ENCODE measurements at regions not wholly inside any gene's neighbourhood (a gene's known extent, or its start where the extent isn't known, plus 50 kb on each side); places are given as distances from the start of the nearest gene placed in this dataset.

DNA sequence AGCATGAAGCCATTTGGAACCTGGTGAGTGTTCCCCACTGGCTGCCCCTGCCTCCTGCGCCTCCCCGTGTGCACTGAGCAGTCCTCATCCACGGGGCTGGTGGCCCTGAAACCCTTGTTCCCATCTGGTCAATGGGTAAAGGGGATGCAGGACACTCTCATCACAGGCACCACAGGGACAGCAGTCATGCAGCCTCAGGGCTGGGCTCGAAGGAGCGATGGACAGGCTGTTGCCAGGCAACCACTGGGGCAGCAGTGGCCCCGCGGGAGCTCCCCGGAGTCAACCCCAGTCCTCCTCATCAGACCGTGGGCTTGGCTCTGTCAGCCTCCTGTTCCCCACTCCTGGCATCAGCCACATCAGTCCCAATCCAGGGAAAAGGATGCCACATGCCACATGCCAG, 509.5 kb downstream of the EIPR1 start:
- no peak overlapping the region for H3K4me3 Mint-ChIP-seq (ENCODE audit: unreplicated experiment)
- H3K36me3 Mint-ChIP-seq (ENCODE audit: insufficient read depth, unreplicated experiment) = peaks cover 2% of the 10 kb centered on the region
- H3K27ac Mint-ChIP-seq (ENCODE audit: unreplicated experiment) = no peak overlapping the region
- no peaks in the 10 kb centered on the region for H3K4me1 Mint-ChIP-seq (ENCODE audit: low read depth, unreplicated experiment)
- no peak for DNase-seq
- intact Hi-C loops (cut with micrococcal nuclease; ENCODE audit: unreplicated experiment) = no loop called here
- peaks cover 14% of the 10 kb centered on the region for H3K27me3 Mint-ChIP-seq (ENCODE audit: insufficient read depth, unreplicated experiment)
- no peaks in the 10 kb centered on the region for H3K9me3 Mint-ChIP-seq (ENCODE audit: unreplicated experiment)
- TF ChIP-seq, protein P1, sequence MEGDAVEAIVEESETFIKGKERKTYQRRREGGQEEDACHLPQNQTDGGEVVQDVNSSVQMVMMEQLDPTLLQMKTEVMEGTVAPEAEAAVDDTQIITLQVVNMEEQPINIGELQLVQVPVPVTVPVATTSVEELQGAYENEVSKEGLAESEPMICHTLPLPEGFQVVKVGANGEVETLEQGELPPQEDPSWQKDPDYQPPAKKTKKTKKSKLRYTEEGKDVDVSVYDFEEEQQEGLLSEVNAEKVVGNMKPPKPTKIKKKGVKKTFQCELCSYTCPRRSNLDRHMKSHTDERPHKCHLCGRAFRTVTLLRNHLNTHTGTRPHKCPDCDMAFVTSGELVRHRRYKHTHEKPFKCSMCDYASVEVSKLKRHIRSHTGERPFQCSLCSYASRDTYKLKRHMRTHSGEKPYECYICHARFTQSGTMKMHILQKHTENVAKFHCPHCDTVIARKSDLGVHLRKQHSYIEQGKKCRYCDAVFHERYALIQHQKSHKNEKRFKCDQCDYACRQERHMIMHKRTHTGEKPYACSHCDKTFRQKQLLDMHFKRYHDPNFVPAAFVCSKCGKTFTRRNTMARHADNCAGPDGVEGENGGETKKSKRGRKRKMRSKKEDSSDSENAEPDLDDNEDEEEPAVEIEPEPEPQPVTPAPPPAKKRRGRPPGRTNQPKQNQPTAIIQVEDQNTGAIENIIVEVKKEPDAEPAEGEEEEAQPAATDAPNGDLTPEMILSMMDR (IDR thresholded peaks at IDR 0.05; ENCODE audit: insufficient read depth in 1 of 2, low read depth in 1 of 2, low read length in 1 of 2, severe bottlenecking in 1 of 2, unreplicated experiment in 1 of 2) = no peak
- no peaks in the 10 kb centered on the region for H3K4me1 ChIP-seq
- CTCF ChIA-PET = no interaction called here
- POLR2A ChIA-PET = no interaction called here
- no peak overlapping the region for H3K4me3 ChIP-seq (ENCODE audit: low read depth, low read length)
- no TSS peak for BruUV-seq (replicated peaks)
- H3K36me3 ChIP-seq (ENCODE audit: control insufficient read depth, insufficient read depth, low read length) = no peaks in the 10 kb centered on the region
- no peaks in the 10 kb centered on the region for H3K9me3 ChIP-seq
- H3K27me3 ChIP-seq (replicated peaks; ENCODE audit: control insufficient read depth, insufficient read depth, low read length) = no peaks in the 10 kb centered on the region

DNA sequence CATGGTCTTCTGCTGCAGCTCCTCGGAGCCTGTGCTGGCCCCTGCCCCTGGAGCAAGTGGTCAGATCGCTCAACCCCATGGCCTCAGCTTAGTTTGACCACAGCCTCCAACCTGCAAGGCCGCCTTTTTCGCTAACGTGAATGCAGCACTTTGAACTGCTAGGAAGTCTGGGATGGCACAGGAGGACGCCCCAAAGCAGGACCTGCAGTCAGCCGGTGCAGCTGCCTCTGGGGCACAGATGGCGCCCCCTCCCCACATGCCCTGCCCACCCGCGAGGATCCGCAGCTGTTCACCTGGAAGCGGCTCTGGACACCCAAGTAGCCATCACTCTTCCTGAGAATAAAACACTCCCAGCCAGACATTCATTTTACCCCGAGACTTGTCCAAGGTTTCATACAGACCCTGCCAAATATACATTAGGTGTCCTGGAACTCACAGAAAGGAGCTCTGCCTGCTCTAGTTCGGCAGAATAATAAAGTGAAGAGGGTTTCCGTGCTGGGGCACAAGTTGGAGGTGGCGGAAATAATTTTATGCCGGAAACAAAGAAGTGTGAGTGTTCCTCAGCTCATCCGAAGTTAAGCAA, 510.1 kb downstream of the EIPR1 start:
- no peak overlapping the region for H3K27ac Mint-ChIP-seq (ENCODE audit: unreplicated experiment)
- no peaks in the 10 kb centered on the region for H3K9me3 Mint-ChIP-seq (ENCODE audit: unreplicated experiment)
- BruUV-seq (replicated peaks) = no TSS peak
- Histone ChIP-seq H3K9me3 (no peaks in the 10 kb centered on the region), H3K4me1 (no peaks in the 10 kb centered on the region), H3K36me3 (ENCODE audit: control insufficient read depth, insufficient read depth, low read length) (no peaks in the 10 kb centered on the region), H3K4me3 (ENCODE audit: low read depth, low read length) (no peak overlapping the region), H3K27me3 (replicated peaks; ENCODE audit: control insufficient read depth, insufficient read depth, low read length) (no peaks in the 10 kb centered on the region)
- TF ChIP-seq, protein P1 (IDR thresholded peaks at IDR 0.05; ENCODE audit: insufficient read depth in 1 of 2, low read depth in 1 of 2, low read length in 1 of 2, severe bottlenecking in 1 of 2, unreplicated experiment in 1 of 2) = no peak
- no peak overlapping the region for H3K4me3 Mint-ChIP-seq (ENCODE audit: unreplicated experiment)
- DNase-seq = no peak
- POLR2A ChIA-PET = no interaction called here
- H3K4me1 Mint-ChIP-seq (ENCODE audit: low read depth, unreplicated experiment) = no peaks in the 10 kb centered on the region
- intact Hi-C loops (cut with micrococcal nuclease; ENCODE audit: unreplicated experiment) = no loop called here
- CTCF ChIA-PET = no interaction called here
- peaks cover 11% of the 10 kb centered on the region for H3K27me3 Mint-ChIP-seq (ENCODE audit: insufficient read depth, unreplicated experiment)
- no peaks in the 10 kb centered on the region for H3K36me3 Mint-ChIP-seq (ENCODE audit: insufficient read depth, unreplicated experiment)

DNA sequence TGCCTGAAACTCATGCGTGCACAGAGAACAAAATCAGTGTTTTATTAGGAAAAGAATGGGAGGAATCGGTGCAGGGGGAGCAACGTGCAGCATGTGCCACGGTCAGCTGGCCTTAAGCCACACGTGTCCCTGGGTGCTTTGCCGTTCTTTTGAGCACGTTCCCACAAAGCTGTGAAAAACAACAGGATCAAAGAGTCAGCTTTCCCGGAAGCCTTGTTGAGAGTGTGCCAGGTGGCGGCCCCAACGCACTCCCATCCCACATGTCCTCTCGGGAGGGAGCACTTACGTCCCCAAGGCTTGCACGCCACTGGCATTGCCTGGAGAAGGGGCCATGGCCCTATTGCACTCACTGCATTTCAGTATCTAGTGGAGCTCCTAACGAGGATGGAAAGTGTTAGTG, 511.2 kb downstream of the EIPR1 start:
- POLR2A ChIA-PET = no interaction called here
- intact Hi-C loops (cut with micrococcal nuclease; ENCODE audit: unreplicated experiment) = no loop called here

More for the DNA sequence above, 511.2 kb downstream of the EIPR1 start:
- TF ChIP-seq, protein P1 (IDR thresholded peaks at IDR 0.05; ENCODE audit: insufficient read depth in 1 of 2, low read depth in 1 of 2, low read length in 1 of 2, severe bottlenecking in 1 of 2, unreplicated experiment in 1 of 2) = no peak
- Histone ChIP-seq H3K9me3 (no peaks in the 10 kb centered on the region), H3K36me3 (ENCODE audit: control insufficient read depth, insufficient read depth, low read length) (no peaks in the 10 kb centered on the region), H3K4me3 (ENCODE audit: low read depth, low read length) (no peak overlapping the region), H3K4me1 (no peaks in the 10 kb centered on the region), H3K27me3 (replicated peaks; ENCODE audit: control insufficient read depth, insufficient read depth, low read length) (no peaks in the 10 kb centered on the region)
- Mint-ChIP-seq H3K27ac (ENCODE audit: unreplicated experiment) (no peak overlapping the region), H3K4me3 (ENCODE audit: unreplicated experiment) (no peak overlapping the region), H3K9me3 (ENCODE audit: unreplicated experiment) (no peaks in the 10 kb centered on the region), H3K27me3 (ENCODE audit: insufficient read depth, unreplicated experiment) (peaks cover 11% of the 10 kb centered on the region), H3K36me3 (ENCODE audit: insufficient read depth, unreplicated experiment) (no peaks in the 10 kb centered on the region), H3K4me1 (ENCODE audit: low read depth, unreplicated experiment) (no peaks in the 10 kb centered on the region)
- CTCF ChIA-PET = no interaction called here
- DNase-seq = no peak
- BruUV-seq (replicated peaks) = no TSS peak

Measured in Caco-2 (cell line).